BE2C (cell line): ENCODE measurements at regions not wholly inside any gene's neighbourhood (a gene's known extent, or its start where the extent isn't known, plus 50 kb on each side); places are given as distances from the start of the nearest gene placed in this dataset.

ENCODE experiments used
- DNase-seq: peaks from one replicate; pipeline ENCODE4 v3.0.0-alpha.2; 2020
- H3K27me3 ChIP-seq: fragments of 250-450 bp; sonication (Bioruptor Pico); 2 replicates; pipeline ENCODE4 v1.5.1; 2020; ENCODE audit warnings: mild to moderate bottlenecking
- H3K36me3 ChIP-seq: fragments of 250-450 bp; sonication (Bioruptor Pico); 2 replicates; pipeline ENCODE4 v1.5.1; 2020; ENCODE audit warnings: mild to moderate bottlenecking
- H3K4me1 ChIP-seq: fragments of 250-450 bp; sonication (Bioruptor Pico); 2 replicates; pipeline ENCODE4 v1.5.1; 2020
- H3K4me3 ChIP-seq: 2 replicates; pipeline ENCODE4 v1.5.1; 2011; ENCODE audit warnings: low read depth, low read length
- H3K9me3 ChIP-seq: fragments of 250-450 bp; sonication (Bioruptor Pico); 2 replicates; pipeline ENCODE4 v1.5.1; 2020
- TF ChIP-seq, protein P1 (sequence below): IDR thresholded peaks from 2 replicates; pipeline ENCODE4 v1.5.1; 2012; ENCODE audit warnings: mild to moderate bottlenecking, low read depth, low read length

DNA sequence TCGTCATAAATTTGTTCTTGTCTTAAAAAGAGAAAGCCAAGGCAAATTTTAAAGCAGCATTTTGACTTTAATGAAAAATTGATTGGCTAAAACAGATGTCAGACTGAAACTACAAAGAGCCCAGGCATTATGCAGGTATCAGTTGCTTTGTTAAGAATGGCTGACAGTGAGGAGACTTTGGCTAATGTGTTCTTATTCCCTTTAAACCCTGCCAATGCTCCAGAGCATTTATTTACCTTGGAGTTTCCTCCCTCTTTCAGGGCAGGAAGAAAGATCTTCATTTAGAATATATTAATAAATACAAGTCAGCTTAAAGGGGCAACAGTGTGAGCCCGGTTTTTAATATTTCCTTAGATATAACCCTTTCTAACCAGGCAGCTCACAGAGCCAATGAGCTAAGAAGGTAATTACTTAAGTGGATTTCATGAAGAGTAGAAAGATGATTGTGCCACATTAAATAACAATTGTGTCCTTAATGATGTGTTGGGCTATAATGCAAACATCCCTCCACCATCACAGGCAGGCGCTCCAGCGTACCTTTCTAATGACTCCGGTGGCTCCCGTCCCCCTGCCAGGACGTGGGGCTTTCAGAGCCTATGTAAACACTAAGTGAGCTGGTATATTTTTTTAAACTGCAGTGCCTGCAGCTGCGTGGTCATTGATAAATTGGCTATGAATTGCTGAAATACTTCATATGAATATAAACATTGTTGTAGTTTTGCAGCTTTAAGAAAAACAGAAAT lies 349.4 kb upstream of the POU3F3 start:
- no peaks in the 10 kb centered on the region for H3K9me3 ChIP-seq
- no peaks in the 10 kb centered on the region for H3K36me3 ChIP-seq
- H3K4me1 ChIP-seq, result no peaks in the 10 kb centered on the region
- no peak overlapping the region for H3K4me3 ChIP-seq
- TF ChIP-seq, protein P1, sequence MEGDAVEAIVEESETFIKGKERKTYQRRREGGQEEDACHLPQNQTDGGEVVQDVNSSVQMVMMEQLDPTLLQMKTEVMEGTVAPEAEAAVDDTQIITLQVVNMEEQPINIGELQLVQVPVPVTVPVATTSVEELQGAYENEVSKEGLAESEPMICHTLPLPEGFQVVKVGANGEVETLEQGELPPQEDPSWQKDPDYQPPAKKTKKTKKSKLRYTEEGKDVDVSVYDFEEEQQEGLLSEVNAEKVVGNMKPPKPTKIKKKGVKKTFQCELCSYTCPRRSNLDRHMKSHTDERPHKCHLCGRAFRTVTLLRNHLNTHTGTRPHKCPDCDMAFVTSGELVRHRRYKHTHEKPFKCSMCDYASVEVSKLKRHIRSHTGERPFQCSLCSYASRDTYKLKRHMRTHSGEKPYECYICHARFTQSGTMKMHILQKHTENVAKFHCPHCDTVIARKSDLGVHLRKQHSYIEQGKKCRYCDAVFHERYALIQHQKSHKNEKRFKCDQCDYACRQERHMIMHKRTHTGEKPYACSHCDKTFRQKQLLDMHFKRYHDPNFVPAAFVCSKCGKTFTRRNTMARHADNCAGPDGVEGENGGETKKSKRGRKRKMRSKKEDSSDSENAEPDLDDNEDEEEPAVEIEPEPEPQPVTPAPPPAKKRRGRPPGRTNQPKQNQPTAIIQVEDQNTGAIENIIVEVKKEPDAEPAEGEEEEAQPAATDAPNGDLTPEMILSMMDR, result no peak
- no peaks in the 10 kb centered on the region for H3K27me3 ChIP-seq
- no peak for DNase-seq

GRCh38 chr2:104518256-104518655 lies 335.7 kb upstream of the POU3F3 start:
- Histone ChIP-seq H3K4me3 (no peak overlapping the region), H3K4me1 (no peaks in the 10 kb centered on the region), H3K27me3 (no peaks in the 10 kb centered on the region), H3K36me3 (no peaks in the 10 kb centered on the region), H3K9me3 (no peaks in the 10 kb centered on the region)
- DNase-seq, result no peak
- TF ChIP-seq, protein P1, result no peak

DNA sequence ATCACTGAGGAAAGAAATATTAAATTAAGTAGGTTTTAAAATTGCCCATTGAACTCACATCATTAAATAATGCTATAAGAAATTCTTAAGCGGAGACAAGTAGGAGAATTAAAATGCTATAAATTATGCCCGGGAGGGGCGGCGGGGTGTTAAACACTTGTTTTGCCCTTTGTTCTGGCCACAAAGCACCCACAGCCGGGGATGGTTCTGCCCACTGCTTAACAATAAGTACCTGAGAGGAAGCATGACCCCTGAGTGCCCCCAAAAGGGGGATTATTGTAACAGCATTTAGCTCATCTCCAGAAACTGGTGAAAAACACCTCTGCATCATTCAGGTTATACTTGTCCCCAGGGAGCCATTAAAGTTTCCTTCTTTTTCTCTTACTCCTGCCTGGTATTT lies 332.7 kb upstream of the POU3F3 start:
- Histone ChIP-seq H3K4me3 (no peak overlapping the region), H3K27me3 (no peaks in the 10 kb centered on the region), H3K4me1 (no peaks in the 10 kb centered on the region), H3K36me3 (no peaks in the 10 kb centered on the region), H3K9me3 (no peaks in the 10 kb centered on the region)
- DNase-seq, result no peak
- TF ChIP-seq, protein P1, result 0 out of 2 replicates have a peak, but pooled peaks have one; percentile 14

GRCh38 chr2:104523921-104524320 lies 330.0 kb upstream of the POU3F3 start:
- no peaks in the 10 kb centered on the region for H3K36me3 ChIP-seq
- H3K27me3 ChIP-seq, result no peaks in the 10 kb centered on the region
- TF ChIP-seq, protein P1, result no peak
- no peak overlapping the region for H3K4me3 ChIP-seq
- no peaks in the 10 kb centered on the region for H3K4me1 ChIP-seq
- DNase-seq, result no peak
- H3K9me3 ChIP-seq, result no peaks in the 10 kb centered on the region

- no peaks in the 10 kb centered on the region for H3K36me3 ChIP-seq
- no peak for DNase-seq
- no peak overlapping the region for H3K4me3 ChIP-seq
- TF ChIP-seq, protein P1, result no peak
- H3K9me3 ChIP-seq, result no peaks in the 10 kb centered on the region
- no peaks in the 10 kb centered on the region for H3K27me3 ChIP-seq
- H3K4me1 ChIP-seq, result no peaks in the 10 kb centered on the region
These were observed 325.8 kb upstream of the POU3F3 start for GRCh38 chr2:104528101-104528500.

- TF ChIP-seq, protein P1, result no peak
- no peaks in the 10 kb centered on the region for H3K27me3 ChIP-seq
- no peaks in the 10 kb centered on the region for H3K36me3 ChIP-seq
- H3K9me3 ChIP-seq, result no peaks in the 10 kb centered on the region
- no peaks in the 10 kb centered on the region for H3K4me1 ChIP-seq
- DNase-seq, result no peak
- H3K4me3 ChIP-seq, result no peak overlapping the region
These were observed 322.8 kb upstream of the POU3F3 start for GRCh38 chr2:104531122-104531521.
